ENCODE measurements at regions not wholly inside any gene's neighbourhood (a gene's known extent, or its start where the extent isn't known, plus 50 kb on each side); places are given as distances from the start of the nearest gene placed in this dataset.

DNA sequence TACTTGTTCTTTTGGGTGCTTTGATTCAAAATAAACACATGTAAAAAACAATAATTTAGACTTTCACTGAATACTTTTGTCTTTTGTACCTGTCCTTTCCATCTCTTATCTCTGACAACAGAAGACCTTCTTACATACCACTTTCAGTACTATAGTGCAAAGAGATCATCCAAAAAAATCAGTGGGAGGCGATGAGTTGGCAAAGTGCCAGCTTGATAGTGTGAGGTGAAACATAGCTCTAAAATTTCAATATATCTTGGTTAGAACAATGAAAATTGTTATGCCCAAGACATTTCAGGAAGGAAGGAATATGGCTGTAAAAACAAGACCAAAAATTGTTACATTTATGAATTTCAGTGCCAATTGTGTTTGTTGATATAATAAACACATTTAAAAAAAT lies 390.2 kb upstream of the COBL start:
- H3K4me1 ChIP-seq (ENCODE audit: insufficient read depth): no peaks in the 10 kb centered on the region
- H3K27me3 ChIP-seq: no peaks in the 10 kb centered on the region
- H3K4me3 ChIP-seq: no peak overlapping the region
- no peaks in the 10 kb centered on the region for H3K9me3 ChIP-seq
- TF ChIP-seq POLR2A (IDR thresholded peaks at IDR 0.05) (no peak), EP300 (IDR thresholded peaks at IDR 0.05) (no peak), CTCF (IDR thresholded peaks at IDR 0.05) (no peak)
- no peaks in the 10 kb centered on the region for H3K36me3 ChIP-seq
- intact Hi-C loops (cut with DNase I): no loop called here
- no peak for DNase-seq
- H3K27ac ChIP-seq: no peak overlapping the region
- 2 to 6% (median 6%) methylated on average over 1 of the region's 1 CpG for WGBS, 3 donors

GRCh38 chr7:51705701-51706100 lies 389.1 kb upstream of the COBL start:
- WGBS, 3 donors: 46 to 73% (median 50%) methylated on average over 3 of the region's 3 CpGs
- Histone ChIP-seq H3K27me3 (no peaks in the 10 kb centered on the region), H3K36me3 (no peaks in the 10 kb centered on the region), H3K27ac (no peak overlapping the region), H3K4me3 (no peak overlapping the region), H3K4me1 (ENCODE audit: insufficient read depth) (no peaks in the 10 kb centered on the region), H3K9me3 (no peaks in the 10 kb centered on the region)
- TF ChIP-seq CTCF (IDR thresholded peaks at IDR 0.05): no peak
- TF ChIP-seq POLR2A (IDR thresholded peaks at IDR 0.05): no peak
- TF ChIP-seq EP300 (IDR thresholded peaks at IDR 0.05): no peak
- intact Hi-C loops (cut with DNase I): no loop called here
- DNase-seq: no peak

DNA sequence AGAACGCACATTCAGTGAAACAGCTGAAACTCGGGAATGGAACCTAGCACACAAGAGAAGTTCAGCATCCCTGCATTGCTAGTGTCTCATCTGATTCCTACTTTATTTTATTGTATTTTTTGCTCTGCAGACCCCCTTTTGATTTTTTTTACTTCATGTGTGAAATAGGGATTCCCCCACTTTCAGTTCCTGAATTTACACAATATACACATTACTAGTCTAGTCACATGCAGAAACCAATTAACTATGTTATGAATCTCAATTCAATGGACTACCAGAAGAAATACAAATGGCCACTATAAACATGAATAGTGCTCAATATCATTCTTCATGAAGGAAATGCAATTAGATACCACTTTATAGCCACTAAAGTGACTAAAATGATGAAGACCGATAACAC lies 386.1 kb upstream of the COBL start:
- Histone ChIP-seq H3K4me3 (no peak overlapping the region), H3K9me3 (no peaks in the 10 kb centered on the region), H3K27ac (no peak overlapping the region), H3K36me3 (no peaks in the 10 kb centered on the region), H3K27me3 (no peaks in the 10 kb centered on the region), H3K4me1 (ENCODE audit: insufficient read depth) (no peaks in the 10 kb centered on the region)
- no peak for DNase-seq
- intact Hi-C loops (cut with DNase I): no loop called here
- WGBS, 3 donors: 76 to 96% (median 95%) methylated on average over 3 of the region's 3 CpGs
- TF ChIP-seq CTCF (IDR thresholded peaks at IDR 0.05) (no peak), EP300 (IDR thresholded peaks at IDR 0.05) (no peak), POLR2A (IDR thresholded peaks at IDR 0.05) (no peak)

GRCh38 chr7:51701935-51702334 lies 385.3 kb upstream of the COBL start:
- no peak for TF ChIP-seq POLR2A (IDR thresholded peaks at IDR 0.05)
- no peak for TF ChIP-seq EP300 (IDR thresholded peaks at IDR 0.05)
- no peak for TF ChIP-seq CTCF (IDR thresholded peaks at IDR 0.05)
- no peak for DNase-seq
- 72 to 87% (median 81%) methylated on average over 2 of the region's 2 CpGs for WGBS, 3 donors

More at GRCh38 chr7:51701935-51702334, 385.3 kb upstream of the COBL start:
- Histone ChIP-seq H3K9me3 (no peaks in the 10 kb centered on the region), H3K4me3 (no peak overlapping the region), H3K27me3 (no peaks in the 10 kb centered on the region), H3K36me3 (no peaks in the 10 kb centered on the region), H3K4me1 (ENCODE audit: insufficient read depth) (no peaks in the 10 kb centered on the region), H3K27ac (no peak overlapping the region)
- intact Hi-C loops (cut with DNase I): no loop called here
